Spleen (tissue), 11 donors: ENCODE measurements at regions not wholly inside any gene's neighbourhood (a gene's known extent, or its start where the extent isn't known, plus 50 kb on each side); places are given as distances from the start of the nearest gene placed in this dataset.

Source experiments
- DNase-seq: peaks from one replicate; pipeline ENCODE4 v3.0.0-alpha.2; 2020
- H3K27ac ChIP-seq, 8 donors: fragments of 200-600 bp; sonication (generic) in 7 of 8; 1 replicate in 4 of 8; 2 replicates in 4 of 8; pipeline versions ENCODE4 v1.5.0 to v1.8.0; 2016 to 2021; ENCODE audit warnings: inconsistent platforms in 4 of 8, mild to moderate bottlenecking in 4 of 8, moderate library complexity in 1 of 8
- H3K27me3 ChIP-seq, 7 donors: fragments of 200-600 bp; sonication (generic) in 6 of 7; replicated peaks in 1 of 7; 1 replicate in 4 of 7; 2 replicates in 3 of 7; pipeline versions ENCODE4 v1.5.0 to v1.8.0; 2016 to 2021; ENCODE audit warnings: inconsistent platforms in 3 of 7, mild to moderate bottlenecking in 1 of 7
- H3K36me3 ChIP-seq, 6 donors: fragments of 200-600 bp; sonication (generic) in 5 of 6; 1 replicate in 4 of 6; 2 replicates in 2 of 6; pipeline versions ENCODE4 v1.5.0 to v1.8.0; 2016 to 2021; ENCODE audit warnings: inconsistent platforms in 2 of 6
- H3K4me1 ChIP-seq, 6 donors: fragments of 200-600 bp; sonication (generic) in 5 of 6; 1 replicate in 3 of 6; 2 replicates in 3 of 6; pipeline versions ENCODE4 v1.5.0 to v1.8.0; 2016 to 2021; ENCODE audit warnings: inconsistent platforms in 3 of 6
- H3K4me3 ChIP-seq, 8 donors: fragments of 200-600 bp; sonication (generic) in 7 of 8; 1 replicate in 4 of 8; 2 replicates in 4 of 8; pipeline versions ENCODE4 v1.5.0 to v1.8.0; 2016 to 2021; ENCODE audit warnings: inconsistent platforms in 4 of 8, mild to moderate bottlenecking in 4 of 8, moderate library complexity in 2 of 8
- H3K9me3 ChIP-seq, 8 donors: fragments of 200-600 bp; sonication (generic) in 7 of 8; 1 replicate in 4 of 8; 2 replicates in 4 of 8; pipeline versions ENCODE4 v1.5.0 to v1.8.0; 2016 to 2021; ENCODE audit warnings: inconsistent platforms in 4 of 8
- POLR2A ChIP-seq, 3 donors: fragments of 450-650 bp; IDR thresholded peaks; one replicate each; pipeline ENCODE4 v1.5.1; 2017; ENCODE audit warnings: antibody characterized with exemption in 3 of 3, mild to moderate bottlenecking in 1 of 3
- POLR2AphosphoS5 ChIP-seq, 3 donors: sonication (generic); formaldehyde crosslinking; IDR thresholded peaks; one replicate each; pipeline ENCODE4 v1.5.1; 2017; ENCODE audit warnings: antibody characterized with exemption in 3 of 3
- WGBS, 5 donors: extraction: QIAGEN DNeasy Blood & Tissue Kit in 3 of 5; methylation state at CpG; one replicate each; pipeline versions ENCODE4 v1.1.5 to v1.1.7; 2013 to 2018; 5-methylcytosine and 5-hydroxymethylcytosine counted together
- intact Hi-C: fragments of 100-400 bp; cut with DNase I; formaldehyde crosslinking; loops from one replicate; pipeline ENCODE4 v1.15.0; 2023; ENCODE audit warnings: low total_unique reads
- TF ChIP-seq, protein P1 (sequence below), 11 experiments: fragments of 200-600 bp in 7 of 11; fragments of 450-650 bp in 4 of 11; sonication (generic) in 4 of 11; IDR thresholded peaks in 8 of 11; conservative IDR thresholded peaks in 3 of 11; 1 replicate in 7 of 11; 2 replicates in 4 of 11; pipeline versions ENCODE4 v1.4.0 to v1.8.0; 2016 to 2021; ENCODE audit warnings: antibody characterized with exemption in 11 of 11, inconsistent platforms in 4 of 11, mild to moderate bottlenecking in 1 of 11
- donor health status: healthy with polysubstance abuse.
- donor health status: DM: no; HTN: no; CAD: no; lungs with moderate emphysema.
- donor health status: DM: no; HTN: no; CAD: no.
- donor health status: Bipolar disorder and iron deficiency.
- donor health status: healthy.
- donor health status: DM: no; HTN: no; CAD: no.
- donor health status: DM: yes; HTN: yes; CAD: no.

DNA sequence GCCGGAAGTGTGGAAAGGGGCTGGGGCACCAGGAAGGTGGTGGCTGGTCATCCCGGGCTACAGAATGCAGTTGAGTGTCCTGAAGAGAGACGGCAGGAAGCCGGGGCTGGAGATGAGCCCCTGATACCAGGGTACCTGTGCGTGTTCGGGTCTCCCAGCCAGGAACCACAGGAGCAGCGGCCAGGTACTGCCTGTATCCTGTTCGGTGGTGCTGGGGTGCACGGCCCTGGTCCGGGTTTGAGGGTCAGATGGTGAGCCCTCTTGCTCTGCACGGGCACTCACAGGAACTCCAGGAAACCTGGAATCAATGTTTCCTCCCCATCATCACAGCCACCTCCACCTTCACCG, 253.1 kb upstream of the B3GAT1 start:
- peaks cover 0 to 38% (median 3%) of the 10 kb centered on the region in 7 donors for H3K27me3 ChIP-seq
- no peaks in the 10 kb centered on the region for H3K36me3 ChIP-seq
- H3K4me3 ChIP-seq = no peak overlapping the region
- intact Hi-C loops = no loop called here
- H3K9me3 ChIP-seq = peaks cover 0 to 3% (median 0%) of the 10 kb centered on the region in 8 donors
- DNase-seq = peak; percentile 61
- H3K27ac ChIP-seq = no peak overlapping the region
- 79 to 84% (median 80%) methylated on average over 12 of the region's 12 CpGs for WGBS, 5 donors
- no peaks in the 10 kb centered on the region for H3K4me1 ChIP-seq
- TF ChIP-seq POLR2AphosphoS5 (IDR thresholded peaks at IDR 0.05) (no peak), POLR2A (IDR thresholded peaks at IDR 0.05) (no peak)
- TF ChIP-seq, protein P1, sequence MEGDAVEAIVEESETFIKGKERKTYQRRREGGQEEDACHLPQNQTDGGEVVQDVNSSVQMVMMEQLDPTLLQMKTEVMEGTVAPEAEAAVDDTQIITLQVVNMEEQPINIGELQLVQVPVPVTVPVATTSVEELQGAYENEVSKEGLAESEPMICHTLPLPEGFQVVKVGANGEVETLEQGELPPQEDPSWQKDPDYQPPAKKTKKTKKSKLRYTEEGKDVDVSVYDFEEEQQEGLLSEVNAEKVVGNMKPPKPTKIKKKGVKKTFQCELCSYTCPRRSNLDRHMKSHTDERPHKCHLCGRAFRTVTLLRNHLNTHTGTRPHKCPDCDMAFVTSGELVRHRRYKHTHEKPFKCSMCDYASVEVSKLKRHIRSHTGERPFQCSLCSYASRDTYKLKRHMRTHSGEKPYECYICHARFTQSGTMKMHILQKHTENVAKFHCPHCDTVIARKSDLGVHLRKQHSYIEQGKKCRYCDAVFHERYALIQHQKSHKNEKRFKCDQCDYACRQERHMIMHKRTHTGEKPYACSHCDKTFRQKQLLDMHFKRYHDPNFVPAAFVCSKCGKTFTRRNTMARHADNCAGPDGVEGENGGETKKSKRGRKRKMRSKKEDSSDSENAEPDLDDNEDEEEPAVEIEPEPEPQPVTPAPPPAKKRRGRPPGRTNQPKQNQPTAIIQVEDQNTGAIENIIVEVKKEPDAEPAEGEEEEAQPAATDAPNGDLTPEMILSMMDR (IDR thresholded peaks at IDR 0.05 in 8 of 11, conservative IDR thresholded peaks at IDR 0.05 in 3 of 11) = no peak

DNA sequence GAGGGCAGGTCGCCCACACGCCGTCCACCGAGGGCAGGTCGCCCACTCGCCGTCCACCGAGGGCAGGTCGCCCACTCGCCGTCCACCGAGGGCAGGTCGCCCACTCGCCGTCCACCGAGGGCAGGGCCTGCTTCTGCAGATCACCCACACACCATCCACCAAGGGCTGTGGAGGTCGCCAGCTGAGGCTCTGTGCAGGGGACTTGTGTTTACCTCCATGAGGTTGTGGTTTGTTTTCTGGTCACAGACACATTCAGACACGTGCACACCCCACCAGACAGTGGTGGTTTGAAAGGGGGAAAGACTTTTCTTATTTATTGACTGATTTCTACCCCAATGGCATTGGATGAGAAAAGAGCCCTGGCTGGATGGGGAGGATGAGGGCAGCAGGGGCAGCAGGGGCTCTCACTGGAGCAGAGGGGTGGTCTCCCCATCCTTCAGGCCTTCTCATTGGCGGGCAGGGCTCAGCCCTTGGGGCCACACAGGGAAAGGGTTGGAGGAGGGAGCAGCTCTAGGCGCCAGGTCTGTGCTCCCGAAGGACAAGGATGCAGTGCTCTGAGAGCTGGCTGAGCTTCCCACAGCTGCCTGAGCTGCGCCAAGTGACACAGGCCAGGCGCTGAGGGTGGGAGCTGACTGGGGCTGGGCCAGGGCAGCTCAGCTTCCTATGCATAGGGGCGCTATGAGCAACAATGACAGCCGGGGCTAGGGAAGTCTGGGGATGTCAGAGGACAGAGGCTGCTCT, 252.6 kb upstream of the B3GAT1 start:
- Histone ChIP-seq H3K4me3 (no peak overlapping the region), H3K9me3 (peaks cover 0 to 8% (median 0%) of the 10 kb centered on the region in 8 donors), H3K27ac (no peak overlapping the region), H3K4me1 (no peaks in the 10 kb centered on the region), H3K36me3 (no peaks in the 10 kb centered on the region), H3K27me3 (peaks cover 0 to 32% (median 0%) of the 10 kb centered on the region in 7 donors)
- intact Hi-C loops = no loop called here
- 80 to 85% (median 81%) methylated on average over 22 to 25 of the region's 25 CpGs for WGBS, 5 donors
- DNase-seq = no peak
- TF ChIP-seq, protein P1 (IDR thresholded peaks at IDR 0.05 in 8 of 11, conservative IDR thresholded peaks at IDR 0.05 in 3 of 11) = no peak
- TF ChIP-seq POLR2A (IDR thresholded peaks at IDR 0.05) (no peak), POLR2AphosphoS5 (IDR thresholded peaks at IDR 0.05) (no peak)

DNA sequence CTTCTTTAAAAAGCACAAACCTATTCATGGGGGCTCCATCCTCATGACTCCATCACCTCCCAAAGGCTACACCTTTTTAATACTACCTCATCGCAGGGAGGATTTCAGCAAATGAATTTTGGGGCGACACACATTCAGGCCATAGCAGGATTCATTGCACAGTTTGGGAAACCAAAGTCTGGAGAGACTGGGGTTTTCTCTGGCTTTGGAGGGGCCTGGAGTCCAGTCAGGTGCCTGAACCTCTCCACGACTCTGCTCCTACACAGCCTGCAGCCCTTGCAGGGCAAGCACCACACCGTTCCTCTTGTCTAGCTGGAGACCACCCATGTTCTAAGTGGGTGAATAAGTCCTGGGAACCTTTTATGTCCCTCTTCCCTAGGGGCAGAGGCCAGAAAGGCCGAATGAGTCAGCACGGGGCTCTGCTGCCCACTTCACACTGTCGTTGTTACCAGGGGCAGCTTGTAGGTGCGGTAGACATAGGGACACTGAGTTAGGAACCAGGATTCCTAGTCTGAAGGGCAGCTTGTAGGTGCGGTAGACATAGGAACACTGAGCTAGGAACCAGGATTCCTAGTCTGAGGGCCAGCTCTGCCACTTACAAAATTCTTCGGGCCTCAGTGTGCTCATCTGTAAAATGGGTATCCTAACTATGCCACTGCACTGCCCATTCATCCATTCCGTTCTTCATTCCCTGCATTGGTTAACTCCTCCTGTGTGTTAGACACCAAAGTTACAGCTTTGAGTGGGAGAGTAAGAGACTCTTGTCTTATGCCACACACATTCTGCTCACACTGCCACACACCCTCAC, 251.7 kb upstream of the B3GAT1 start:
- no peak for DNase-seq
- WGBS, 5 donors = 81 to 85% (median 84%) methylated on average over 11 of the region's 11 CpGs

More for the DNA sequence above, 251.7 kb upstream of the B3GAT1 start:
- no peaks in the 10 kb centered on the region for H3K36me3 ChIP-seq
- peaks cover 0 to 12% (median 2%) of the 10 kb centered on the region in 8 donors for H3K9me3 ChIP-seq
- H3K27me3 ChIP-seq = peaks cover 0 to 27% (median 0%) of the 10 kb centered on the region in 7 donors
- H3K4me3 ChIP-seq = no peak overlapping the region
- H3K4me1 ChIP-seq = no peaks in the 10 kb centered on the region
- H3K27ac ChIP-seq = no peak overlapping the region
- TF ChIP-seq, protein P1 (IDR thresholded peaks at IDR 0.05 in 8 of 11, conservative IDR thresholded peaks at IDR 0.05 in 3 of 11) = no peak
- TF ChIP-seq POLR2A (IDR thresholded peaks at IDR 0.05) = no peak
- no peak for TF ChIP-seq POLR2AphosphoS5 (IDR thresholded peaks at IDR 0.05)
- intact Hi-C loops = no loop called here
